SHP77 (cell line): ENCODE measurements at regions not wholly inside any gene's neighbourhood (a gene's known extent, or its start where the extent isn't known, plus 50 kb on each side); places are given as distances from the start of the nearest gene placed in this dataset.

Experiments used
- DNase-seq, 2 experiments: peaks; one replicate each; lab custom pipeline; 2025; lab: John Stamatoyannopoulos, UW

DNA sequence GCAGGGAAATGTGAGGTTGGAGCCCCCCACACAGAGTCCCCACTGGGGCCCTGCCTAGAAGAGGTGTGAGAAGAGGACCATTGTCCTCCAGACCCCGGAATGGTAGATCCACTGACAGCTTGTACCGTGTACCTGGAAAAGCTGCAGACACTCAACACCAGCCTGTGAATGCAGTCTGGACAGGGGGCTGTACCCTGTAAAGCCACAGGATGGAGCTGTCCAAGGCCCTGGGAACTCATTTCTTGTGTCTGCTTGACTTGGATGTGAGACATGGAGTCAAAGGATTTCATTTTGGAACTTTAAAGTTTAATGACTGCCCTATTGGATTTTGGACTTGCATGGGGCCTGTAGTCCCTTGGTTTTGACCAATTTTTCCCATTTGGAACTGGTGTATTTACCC lies 535.0 kb upstream of the MEF2C start:
- no peak for DNase-seq

DNA sequence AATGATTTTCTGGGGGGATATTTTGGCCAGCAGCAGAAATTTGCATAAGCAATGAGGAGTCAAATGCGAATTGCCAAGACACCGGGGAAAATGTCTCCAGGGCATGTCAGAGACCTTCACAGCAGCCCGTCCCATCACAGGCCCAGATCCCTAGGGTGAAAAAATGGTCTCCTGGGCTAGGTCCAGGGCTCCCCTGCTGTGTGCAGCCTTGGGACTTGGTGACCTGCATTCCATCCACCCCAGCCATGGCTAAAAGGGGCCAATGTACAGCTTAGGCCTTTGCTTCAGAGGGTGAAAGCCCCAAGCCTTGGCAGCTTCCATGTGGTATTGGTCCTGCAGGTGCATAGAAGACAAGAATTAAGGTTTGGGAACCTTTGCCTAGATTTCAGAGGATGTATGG lies 534.5 kb upstream of the MEF2C start:
- no peak for DNase-seq

DNA sequence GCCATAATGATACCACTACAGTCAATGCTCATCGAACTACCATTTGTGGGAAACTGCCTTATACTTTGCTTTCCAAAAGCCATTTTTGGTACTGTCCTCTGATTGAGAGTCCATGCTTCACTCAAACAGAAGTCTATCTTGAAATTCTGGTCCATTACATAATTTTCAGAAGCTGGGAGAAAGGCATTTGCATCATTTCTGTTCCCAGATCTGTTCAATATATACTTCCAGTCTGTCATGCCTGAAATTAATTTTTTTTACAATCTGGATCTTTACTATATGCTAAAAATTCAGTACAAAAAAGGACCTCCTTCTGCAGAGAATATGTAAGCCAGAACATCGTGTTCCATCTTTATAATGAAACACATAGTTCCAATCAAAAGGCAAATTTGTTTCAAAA lies 528.9 kb upstream of the MEF2C start:
- no peak for DNase-seq

DNA sequence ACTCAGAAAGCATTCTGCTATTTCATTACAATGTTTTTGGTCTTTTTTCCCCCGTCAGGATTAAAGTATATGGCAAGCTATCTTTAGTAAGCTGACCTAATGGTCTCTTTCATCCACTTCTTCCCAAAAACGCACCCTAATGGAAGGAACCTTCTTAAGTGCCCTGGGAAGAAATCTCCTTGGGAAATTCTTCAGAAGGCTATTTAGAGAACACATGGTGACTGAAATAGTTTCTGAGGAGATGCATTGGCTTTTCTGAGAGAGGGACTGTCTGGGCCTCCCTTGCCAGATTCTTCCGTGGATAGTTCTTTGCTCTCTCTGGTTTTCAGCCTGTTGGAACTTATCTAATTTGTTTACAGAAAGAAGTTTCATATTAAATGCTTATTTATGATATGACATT lies 524.1 kb upstream of the MEF2C start:
- no peak for DNase-seq

DNA sequence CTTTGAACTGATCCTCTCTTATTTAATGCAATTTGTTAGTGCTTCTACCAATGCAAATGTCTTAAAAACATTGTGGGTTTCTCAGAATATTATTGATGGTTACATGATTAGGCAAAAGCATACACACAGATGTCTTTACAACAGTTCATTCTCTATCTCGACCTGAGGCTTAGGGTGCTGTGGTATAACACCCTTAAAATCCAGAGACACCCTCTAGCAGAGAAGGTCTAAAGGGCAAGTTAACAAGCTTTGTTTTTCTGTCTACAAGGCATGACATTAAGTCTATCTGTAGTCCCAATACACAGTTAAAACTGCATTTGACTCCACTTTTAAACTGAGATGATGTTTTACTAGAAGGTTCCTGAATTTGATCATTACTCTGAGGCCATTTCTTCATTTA lies 518.7 kb upstream of the MEF2C start:
- DNase-seq: no peak

DNA sequence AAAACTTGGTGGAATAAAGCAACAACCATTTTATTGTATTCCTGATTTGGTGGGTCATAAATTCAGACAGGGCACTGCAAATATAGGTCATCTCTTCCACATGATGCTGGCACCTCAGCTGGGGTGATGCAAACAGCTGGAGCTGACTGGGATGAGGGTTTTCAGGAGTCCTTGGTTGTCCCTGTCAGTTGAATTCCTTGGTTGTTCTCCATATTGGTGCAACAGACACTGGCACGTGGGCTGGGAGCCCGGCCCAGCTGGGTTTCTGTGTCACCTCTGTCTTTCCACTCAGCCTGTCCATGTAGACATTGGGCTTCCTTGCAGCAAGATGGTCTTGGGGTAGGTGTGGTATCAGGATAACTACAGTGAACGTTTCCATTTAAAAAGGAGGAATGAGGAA lies 518.0 kb upstream of the MEF2C start:
- DNase-seq: no peak

DNA sequence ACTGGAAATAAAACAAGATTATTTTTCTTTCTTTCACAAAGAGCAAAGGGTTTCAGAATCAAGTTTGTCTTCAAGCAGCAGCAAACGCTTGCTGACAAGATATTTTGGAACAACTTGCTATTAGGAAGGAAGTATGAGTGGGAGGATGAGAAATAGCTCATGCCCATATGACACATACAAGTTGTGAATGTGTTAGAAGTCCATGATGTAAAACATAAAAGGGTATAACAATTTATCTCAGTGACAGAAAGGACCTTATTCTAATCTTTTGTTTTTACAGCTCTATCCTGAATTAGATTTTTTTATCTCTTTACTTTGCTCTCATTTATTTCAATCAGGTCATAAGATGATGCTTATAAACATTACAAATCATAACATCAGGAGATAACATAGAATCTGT lies 516.6 kb upstream of the MEF2C start:
- DNase-seq: no peak

DNA sequence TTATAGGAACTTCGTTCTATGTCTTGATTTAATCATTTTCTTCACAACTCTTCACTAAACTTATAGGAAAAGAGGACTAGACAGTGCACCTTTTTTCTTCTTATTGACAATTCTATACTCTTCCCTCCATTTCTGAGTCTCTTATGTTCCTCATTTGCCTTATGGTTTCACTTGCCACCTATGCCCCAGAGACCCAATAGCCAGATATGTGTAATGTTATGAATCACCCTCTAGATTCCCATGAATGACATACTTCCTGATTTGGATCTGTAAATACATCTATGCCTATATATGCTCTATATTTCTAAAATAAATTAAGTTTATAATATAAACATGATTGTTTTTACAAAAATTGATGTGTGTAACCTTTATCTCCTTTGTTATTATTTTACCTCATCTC lies 514.1 kb upstream of the MEF2C start:
- no peak for DNase-seq

DNA sequence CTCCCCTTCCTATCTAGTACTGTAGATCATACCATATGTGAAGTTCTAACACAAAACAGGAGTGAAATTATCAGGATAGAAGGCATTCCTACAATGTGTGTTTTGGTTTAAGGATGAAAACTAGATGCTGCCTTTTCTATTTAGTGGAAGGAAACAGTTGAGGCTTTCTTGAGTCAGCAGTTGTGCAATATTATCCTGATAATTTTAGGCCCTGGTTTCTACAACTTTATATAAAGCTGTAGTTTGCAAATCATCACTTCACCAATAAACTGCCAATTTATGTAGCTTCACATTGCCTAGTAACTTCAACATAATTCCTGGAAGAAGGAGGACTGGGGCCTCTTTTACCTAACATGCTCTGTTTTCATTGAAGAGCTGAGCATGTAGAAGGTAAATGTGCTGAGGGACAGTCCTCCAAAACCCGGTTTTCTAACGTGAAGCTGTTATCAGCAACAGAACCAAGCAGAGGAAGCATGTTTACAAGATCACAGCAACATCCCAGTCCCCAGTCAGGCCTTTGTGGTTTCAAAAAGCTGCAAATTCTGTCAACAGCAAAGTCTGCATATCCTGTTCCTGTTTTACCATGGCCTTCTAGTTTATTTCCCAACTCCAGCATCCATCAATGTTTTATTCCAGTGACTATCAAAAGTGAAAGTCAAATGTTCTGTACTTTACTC lies 513.4 kb upstream of the MEF2C start:
- no peak for DNase-seq

DNA sequence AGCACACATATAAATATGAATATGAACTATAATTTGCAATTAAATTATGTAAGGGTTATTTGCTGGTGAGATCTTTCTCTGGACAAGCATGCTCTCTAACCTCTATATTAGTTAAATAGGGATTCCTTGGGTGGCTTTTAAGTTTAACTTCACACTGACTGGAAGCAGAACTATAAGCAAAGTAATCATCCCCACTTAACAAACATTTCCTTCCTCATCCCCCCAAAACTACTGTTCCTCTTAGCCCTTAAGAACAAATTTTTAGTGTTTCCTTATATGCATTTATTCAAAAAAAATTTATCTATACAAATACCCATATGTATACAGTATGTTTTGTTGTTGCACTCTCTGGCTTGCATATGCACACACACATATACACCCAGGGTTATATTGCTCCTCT lies 512.1 kb upstream of the MEF2C start:
- DNase-seq: no peak

DNA sequence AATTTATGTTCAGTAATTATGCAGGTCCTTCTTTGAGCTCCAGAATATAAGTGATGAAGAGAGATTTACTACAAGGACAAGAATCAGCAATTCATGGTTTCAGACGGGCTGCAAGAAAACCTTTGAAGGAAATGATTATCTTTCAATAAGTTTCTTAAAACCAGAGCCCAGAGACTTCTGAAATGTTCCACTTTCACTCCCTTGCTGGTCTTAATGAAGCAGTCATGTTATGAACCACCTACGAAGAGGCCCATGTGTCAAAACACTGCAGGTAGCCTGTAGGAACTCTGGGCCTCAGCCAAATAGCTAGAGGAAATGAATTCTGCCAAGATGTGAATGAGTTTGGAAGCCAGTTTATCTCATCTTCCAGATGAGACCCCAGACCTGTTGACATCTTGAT lies 505.9 kb upstream of the MEF2C start:
- DNase-seq: no peak

DNA sequence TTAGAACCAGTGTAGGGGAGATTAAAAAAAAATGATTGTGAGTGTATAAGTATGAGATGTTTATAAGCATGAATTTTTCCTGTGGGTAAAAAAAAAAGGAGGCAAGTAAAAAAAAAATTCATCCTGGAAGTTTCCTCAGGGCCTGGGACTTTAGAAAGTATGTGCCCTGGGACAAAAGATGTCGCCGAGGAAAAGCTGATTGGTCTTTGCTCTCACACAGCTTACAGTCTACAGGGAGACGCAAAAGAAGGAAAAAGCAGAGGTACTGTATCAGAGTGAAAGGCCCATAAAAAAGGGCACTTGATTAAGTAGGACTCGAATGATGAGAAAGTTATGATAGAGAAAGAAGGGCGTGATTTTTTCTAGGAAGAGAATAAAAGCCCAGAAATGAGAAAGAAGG lies 501.4 kb upstream of the MEF2C start:
- no peak for DNase-seq

DNA sequence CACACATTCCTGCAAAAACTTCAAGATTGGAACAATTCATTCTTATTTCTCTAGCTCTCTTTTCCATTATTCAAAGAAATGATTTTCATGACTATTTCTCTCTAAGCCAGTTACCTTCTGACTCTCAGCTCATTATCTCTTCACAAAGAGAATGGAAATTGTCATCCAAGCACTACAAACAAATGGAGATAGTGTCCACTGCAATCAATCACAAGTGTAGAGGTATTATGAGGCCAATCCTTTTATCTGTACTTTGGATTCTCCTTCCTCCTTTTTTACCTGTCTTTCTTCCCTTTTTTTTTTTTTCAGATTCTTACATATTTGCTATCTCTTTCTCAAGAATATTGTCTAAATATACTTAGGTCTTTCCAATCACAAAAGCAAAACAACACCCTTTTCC lies 497.7 kb upstream of the MEF2C start:
- DNase-seq: no peak

DNA sequence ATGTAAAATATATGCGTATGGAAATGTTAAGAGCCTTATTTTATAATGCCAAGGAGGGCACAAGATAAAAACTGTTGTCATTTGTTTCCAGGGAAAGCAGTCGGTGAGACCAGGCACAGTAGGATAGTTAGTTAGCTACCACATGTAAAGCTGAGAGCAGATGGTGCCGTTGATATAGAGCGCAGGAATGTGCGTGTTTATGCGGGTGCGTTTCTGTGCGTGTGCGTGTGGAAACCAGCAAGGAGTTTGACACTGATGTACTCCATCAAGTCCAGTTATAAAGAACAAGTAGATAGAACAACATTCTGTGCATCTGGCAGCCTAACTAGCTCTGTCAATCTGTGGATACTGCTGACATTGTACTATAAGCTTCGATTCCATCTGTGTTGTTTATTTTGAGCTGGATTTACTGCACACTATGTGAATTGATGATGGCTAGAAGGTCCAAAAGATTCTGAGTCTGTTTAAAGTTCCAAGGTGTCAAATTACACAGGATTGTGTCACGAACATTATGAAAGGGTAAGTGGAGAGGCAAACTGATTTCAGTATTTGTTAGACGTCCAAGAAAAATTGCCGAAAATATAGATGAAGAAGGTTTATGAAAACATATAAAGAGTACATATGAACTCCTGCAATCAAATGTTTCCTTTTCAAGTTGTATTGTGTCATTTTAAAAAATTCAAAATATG lies 494.9 kb upstream of the MEF2C start:
- no peak for DNase-seq

DNA sequence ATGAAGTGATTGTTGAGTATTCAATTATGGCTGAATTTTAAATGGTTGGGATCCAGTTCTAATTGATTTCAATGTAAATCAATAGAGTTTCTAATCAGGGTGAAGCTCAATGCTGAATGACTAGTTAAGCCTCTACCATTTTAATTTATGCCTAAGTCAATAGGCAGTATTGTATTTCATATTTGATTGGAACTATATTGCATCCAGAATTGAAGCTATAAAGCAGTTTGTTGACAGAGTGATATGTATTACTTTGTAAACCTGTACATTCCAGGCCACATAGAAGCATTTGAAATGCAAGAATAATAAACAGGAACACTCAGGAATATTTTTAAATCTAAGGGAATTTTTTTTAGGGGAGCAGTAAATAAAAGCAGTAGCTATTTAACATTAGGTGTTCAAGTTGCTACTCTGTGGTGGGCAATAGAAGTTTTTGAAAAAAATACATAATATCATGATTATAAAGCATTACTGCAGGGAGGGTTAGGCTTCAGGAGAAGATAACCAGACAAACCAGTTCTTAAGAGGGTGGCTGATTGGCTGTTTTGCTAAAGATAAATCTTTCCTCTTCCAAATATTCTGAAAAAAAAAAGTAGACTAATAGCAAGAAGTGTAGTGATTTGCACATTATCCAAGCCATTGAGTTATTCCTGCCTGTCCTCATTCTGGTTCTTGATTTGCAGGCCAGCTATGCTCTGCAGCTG lies 492.0 kb upstream of the MEF2C start:
- no peak for DNase-seq

DNA sequence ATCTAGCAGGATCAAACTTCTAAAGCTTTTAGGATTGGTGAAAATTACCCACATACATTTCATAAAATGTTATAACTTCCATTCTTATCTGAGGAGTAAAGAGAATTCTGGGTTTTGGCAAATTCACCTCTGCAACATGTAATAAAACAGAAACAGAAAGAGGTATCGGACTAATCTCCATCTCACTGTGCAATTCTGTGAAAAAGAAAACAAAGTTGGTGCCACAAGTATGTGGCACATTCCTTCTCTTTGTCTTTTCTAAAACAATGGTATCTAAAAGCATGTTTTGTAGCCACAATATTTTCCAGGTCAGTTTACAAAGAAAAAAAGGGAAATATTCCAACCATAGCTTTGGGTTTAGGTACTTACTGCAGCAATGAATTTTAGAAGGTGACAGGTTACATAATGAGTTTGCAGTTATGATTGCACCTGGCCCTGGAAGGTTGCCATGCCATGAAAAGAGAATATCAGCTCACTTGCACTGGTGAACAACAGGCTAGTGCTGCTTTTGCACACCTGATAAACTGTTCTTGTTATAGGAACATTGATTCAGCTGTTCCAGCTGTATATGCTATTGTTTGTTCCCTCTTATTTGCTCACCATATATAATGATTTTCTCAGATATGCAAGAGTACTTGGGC lies 491.3 kb upstream of the MEF2C start:
- peak; percentile 93 to 94 for DNase-seq

DNA sequence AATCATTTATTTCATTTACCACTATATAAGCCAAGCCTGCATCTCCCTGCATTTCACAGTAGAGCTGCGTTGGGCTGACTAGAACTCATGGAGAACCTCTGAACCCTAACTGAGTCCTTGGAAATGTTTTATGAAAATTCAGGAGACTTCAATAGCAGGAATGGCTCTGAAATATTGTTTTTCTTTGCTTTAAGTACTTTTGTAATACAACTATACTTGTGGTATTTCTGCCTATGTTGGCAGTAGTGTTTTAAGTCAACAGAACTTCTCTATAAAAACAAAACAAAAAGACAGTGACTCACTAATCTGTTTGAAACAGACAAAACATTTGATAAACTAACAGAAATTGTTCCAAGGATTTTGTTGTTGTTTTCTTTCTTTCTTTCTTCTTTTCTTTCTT lies 489.2 kb upstream of the MEF2C start:
- DNase-seq: no peak

DNA sequence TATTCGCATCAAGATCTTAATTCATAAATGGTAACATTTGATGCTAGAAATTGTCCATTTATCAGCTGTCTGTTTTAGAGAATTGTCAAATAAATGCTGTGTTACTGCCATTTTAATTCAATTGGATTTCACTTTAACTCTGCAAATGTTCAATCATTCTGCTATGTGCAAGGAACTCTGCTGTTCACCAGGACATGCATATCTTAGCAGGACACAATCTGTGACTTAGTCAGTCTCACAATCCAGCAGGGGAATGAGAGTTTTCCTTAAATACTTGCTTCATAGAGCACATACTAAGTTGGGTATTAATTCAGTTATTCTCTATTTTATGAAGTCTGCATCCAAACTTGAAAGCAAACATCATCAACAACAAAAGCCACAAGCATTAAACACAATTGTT lies 488.7 kb upstream of the MEF2C start:
- no peak for DNase-seq

DNA sequence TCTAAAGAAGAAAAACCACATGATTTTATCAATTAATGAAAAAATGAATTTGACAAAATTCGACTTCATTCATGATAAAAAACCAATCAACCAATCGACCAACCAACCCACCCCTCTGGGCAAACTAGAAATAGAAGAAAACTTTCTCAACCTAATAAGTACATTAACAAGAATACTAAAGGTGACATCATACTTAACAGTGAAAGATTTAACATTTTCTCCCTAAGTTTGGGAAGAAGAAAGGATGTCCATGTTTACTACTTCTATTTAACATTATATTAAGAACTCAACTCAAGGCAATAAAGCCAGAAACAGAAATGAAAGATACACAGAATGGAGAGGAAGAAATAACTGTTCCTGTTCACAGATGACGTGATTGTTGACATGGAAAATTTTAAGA lies 476.1 kb upstream of the MEF2C start:
- no peak for DNase-seq

DNA sequence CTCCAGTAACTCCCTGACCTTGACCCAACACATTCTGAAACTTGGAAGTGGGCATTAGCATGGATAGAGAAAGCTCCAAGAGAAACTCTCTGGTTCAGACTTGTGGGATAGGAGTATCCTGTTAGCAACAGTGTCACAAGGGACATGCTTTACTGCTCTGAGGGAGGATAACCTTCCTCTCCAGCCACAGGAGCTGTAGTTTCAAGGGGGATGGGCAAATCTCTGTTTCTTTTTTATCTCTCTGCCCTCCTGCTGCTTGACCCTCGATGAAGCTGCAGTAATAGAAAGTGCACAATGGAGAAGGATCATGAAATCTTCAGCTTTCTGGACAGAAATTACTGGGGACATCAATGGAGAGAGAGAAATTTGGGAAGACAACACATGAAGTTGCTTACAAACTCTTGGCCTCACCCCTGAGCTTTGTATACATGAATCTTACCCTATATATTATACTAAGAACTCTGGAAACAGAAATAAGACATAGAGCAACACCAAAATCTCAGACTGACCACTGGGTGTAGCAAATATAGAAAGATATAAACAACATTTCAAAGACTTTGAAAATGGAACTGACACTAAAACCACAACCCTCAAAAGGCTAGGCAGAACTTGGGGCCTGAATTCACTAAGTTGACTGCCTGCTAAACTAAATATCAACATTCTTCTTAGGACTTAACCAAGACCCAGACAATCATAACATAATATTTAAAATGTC lies 471.0 kb upstream of the MEF2C start:
- DNase-seq: no peak

DNA sequence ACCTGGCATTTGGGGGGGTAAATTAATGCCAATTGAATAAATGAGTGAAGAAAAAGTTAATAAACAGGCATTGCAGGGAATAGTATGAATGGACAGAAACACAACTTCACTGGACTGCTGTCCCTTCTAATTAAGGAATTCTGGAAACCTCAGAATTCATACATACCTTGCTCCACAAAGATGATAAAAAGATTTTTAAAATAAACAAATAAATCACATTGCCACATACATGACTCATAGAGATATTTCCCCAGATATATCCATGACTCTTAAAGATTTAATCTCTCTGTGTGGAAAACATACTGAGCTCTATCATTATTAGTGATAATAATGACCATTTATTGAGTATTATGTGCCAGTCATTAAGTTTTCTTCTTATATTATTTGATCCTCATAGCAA lies 469.0 kb upstream of the MEF2C start:
- no peak for DNase-seq

DNA sequence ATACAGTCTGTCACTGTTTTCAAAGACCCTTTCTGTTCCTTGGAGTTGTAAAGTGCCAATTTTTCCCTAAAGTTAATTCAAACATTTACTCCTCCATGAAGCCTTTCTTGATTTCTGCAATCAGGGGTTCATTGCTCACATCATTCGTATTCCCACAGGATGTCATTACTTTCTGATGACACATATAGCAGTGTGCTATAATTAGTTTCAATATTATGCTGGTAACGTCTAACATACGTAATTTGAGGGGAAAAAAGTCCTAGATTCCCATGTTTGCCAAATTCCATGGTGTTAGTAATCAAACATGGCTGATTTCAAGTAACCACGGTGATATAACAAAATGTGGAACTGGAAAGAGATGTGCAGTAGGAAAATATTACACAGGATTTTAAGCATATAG lies 468.2 kb upstream of the MEF2C start:
- no peak for DNase-seq
